PC-9 (cell line): ENCODE measurements at regions not wholly inside any gene's neighbourhood (a gene's known extent, or its start where the extent isn't known, plus 50 kb on each side); places are given as distances from the start of the nearest gene placed in this dataset.

Experiments used
- BruUV-seq: library from RNA; stranded (reverse); fragments of 400-500 nt; replicated peaks from 2 replicates; lab custom pipeline; 2021; lab: Mats Ljungman, UMichigan
- CTCF ChIA-PET: fragments of 300-600 bp; sonication (Branson Sonifier 250); formaldehyde crosslinking; loops from one replicate; lab custom pipeline; 2022; ENCODE audit warnings: antibody characterized with exemption; lab: Charles Lee
- POLR2A ChIA-PET: fragments of 300-600 bp; sonication (Branson Sonifier 250); formaldehyde crosslinking; loops from one replicate; lab custom pipeline; 2022; ENCODE audit warnings: antibody characterized with exemption; ENCODE audit not compliant: unreplicated experiment; lab: Charles Lee
- DNase-seq, 2 experiments: peaks; one replicate each; pipeline versions ENCODE4 v3.0.0 to v3.0.0-alpha.2; 2015 to 2022; ENCODE audit warnings: mixed read lengths in 1 of 2
- H2AFZ ChIP-seq: fragments of 200-600 bp; sonication (generic); 2 replicates; pipeline ENCODE4 v1.8.1; 2017; ENCODE audit warnings: antibody characterized with exemption
- H3F3A ChIP-seq: fragments of 200-600 bp; sonication (generic); 2 replicates; pipeline ENCODE4 v1.8.1; 2017; ENCODE audit warnings: antibody characterized with exemption, mild to moderate bottlenecking, low read depth; ENCODE audit not compliant: insufficient read depth
- H3K27ac ChIP-seq: fragments of 200-600 bp; sonication (generic); 2 replicates; pipeline ENCODE4 v1.6.1; 2016; ENCODE audit warnings: mixed run types
- H3K27me3 ChIP-seq: fragments of 200-600 bp; sonication (generic); 2 replicates; pipeline ENCODE4 v1.6.1; 2016; ENCODE audit warnings: low read depth, mixed run types; ENCODE audit not compliant: insufficient read depth
- H3K36me3 ChIP-seq: fragments of 200-600 bp; sonication (generic); 2 replicates; pipeline ENCODE4 v1.6.1; 2016; ENCODE audit warnings: low read depth, mixed run types
- H3K4me1 ChIP-seq: fragments of 200-600 bp; sonication (generic); replicated peaks from 2 replicates; pipeline ENCODE4 v1.6.1; 2016; ENCODE audit warnings: mixed run types; ENCODE audit not compliant: insufficient read depth
- H3K4me2 ChIP-seq: fragments of 200-600 bp; sonication (generic); 2 replicates; pipeline ENCODE4 v1.6.1; 2017; ENCODE audit warnings: mixed run types
- H3K4me3 ChIP-seq: fragments of 200-600 bp; sonication (generic); 2 replicates; pipeline ENCODE4 v1.6.1; 2016; ENCODE audit warnings: mixed run types
- H3K79me2 ChIP-seq: fragments of 200-600 bp; sonication (generic); 2 replicates; pipeline ENCODE4 v1.6.1; 2017; ENCODE audit warnings: low read depth, mixed run types
- H3K9me2 ChIP-seq: fragments of 200-600 bp; sonication (generic); 2 replicates; pipeline ENCODE4 v1.8.1; 2017; ENCODE audit warnings: mild to moderate bottlenecking; ENCODE audit not compliant: insufficient read depth
- H3K9me3 ChIP-seq: fragments of 200-600 bp; sonication (generic); 2 replicates; pipeline ENCODE4 v1.8.1; 2016; ENCODE audit warnings: low read depth; ENCODE audit not compliant: insufficient read depth
- H4K20me1 ChIP-seq: fragments of 200-600 bp; sonication (generic); 2 replicates; pipeline ENCODE4 v1.8.1; 2017; ENCODE audit not compliant: insufficient read depth
- EZH2 ChIP-seq: fragments of 200-600 bp; sonication (generic); IDR thresholded peaks from 2 replicates; pipeline ENCODE4 v1.8.0; 2017; ENCODE audit warnings: antibody characterized with exemption, low read depth
- intact Hi-C: fragments of 100-400 bp; cut with micrococcal nuclease; formaldehyde crosslinking; loops from one replicate; pipeline ENCODE4 v1.10.0; 2022; ENCODE audit not compliant: unreplicated experiment
- TF ChIP-seq, protein P1 (sequence below): fragments of 200-600 bp; sonication (generic); conservative IDR thresholded peaks from 2 replicates; pipeline ENCODE4 v1.6.1; 2017; ENCODE audit warnings: mixed run types, antibody characterized with exemption, mild to moderate bottlenecking, moderate library complexity

- no peaks in the 10 kb centered on the region for H3K9me2 ChIP-seq
- no peaks in the 10 kb centered on the region for H3K9me3 ChIP-seq
- no peaks in the 10 kb centered on the region for H4K20me1 ChIP-seq
- H3K4me1 ChIP-seq, result no peaks in the 10 kb centered on the region; the same call in 1 of the 2 replicates
- H3K27ac ChIP-seq, result no peak overlapping the region
- ChIA-PET POLR2A (no interaction called here), CTCF (interaction anchor here (0.5 kb wide), 1 partner anchor 19 kb away, joined by 5 read pairs; no protein-coding TSS in a partner anchor)
- H3K79me2 ChIP-seq, result no peaks in the 10 kb centered on the region
- no peaks in the 10 kb centered on the region for H3F3A ChIP-seq
- no peak overlapping the region for H3K4me2 ChIP-seq
- H3K4me3 ChIP-seq, result no peak overlapping the region
- intact Hi-C loops, result no loop called here
- no TSS peak for BruUV-seq
- H2AFZ ChIP-seq, result no peak overlapping the region
- peaks cover 56% of the 10 kb centered on the region for H3K27me3 ChIP-seq
- TF ChIP-seq, protein P1, sequence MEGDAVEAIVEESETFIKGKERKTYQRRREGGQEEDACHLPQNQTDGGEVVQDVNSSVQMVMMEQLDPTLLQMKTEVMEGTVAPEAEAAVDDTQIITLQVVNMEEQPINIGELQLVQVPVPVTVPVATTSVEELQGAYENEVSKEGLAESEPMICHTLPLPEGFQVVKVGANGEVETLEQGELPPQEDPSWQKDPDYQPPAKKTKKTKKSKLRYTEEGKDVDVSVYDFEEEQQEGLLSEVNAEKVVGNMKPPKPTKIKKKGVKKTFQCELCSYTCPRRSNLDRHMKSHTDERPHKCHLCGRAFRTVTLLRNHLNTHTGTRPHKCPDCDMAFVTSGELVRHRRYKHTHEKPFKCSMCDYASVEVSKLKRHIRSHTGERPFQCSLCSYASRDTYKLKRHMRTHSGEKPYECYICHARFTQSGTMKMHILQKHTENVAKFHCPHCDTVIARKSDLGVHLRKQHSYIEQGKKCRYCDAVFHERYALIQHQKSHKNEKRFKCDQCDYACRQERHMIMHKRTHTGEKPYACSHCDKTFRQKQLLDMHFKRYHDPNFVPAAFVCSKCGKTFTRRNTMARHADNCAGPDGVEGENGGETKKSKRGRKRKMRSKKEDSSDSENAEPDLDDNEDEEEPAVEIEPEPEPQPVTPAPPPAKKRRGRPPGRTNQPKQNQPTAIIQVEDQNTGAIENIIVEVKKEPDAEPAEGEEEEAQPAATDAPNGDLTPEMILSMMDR, result no peak
- TF ChIP-seq EZH2, result no peak
- H3K36me3 ChIP-seq, result no peaks in the 10 kb centered on the region
- DNase-seq, result no peak
Observed at GRCh38 chr1:54497338-54497737, 50.7 kb upstream of the ACOT11 start.

DNA sequence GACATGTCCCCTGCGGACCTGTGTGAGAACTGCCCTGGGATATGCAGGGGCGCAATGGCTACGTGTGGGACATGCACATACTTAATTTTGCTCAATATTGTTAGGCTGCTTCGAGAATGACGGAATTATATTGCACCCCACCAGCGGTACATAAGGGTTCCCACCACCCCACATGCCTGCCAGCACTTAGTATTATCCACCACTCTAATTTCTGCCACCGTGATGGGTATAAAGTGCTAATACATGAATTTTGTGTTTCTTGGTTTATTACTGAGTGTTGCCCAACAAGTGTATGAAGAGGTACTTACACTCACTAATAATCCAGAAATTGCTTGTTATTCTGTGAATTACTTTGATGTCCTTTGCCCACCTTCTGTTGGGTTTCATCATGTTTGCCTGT is 52.1 kb upstream of the ACOT11 start:
- no peaks in the 10 kb centered on the region; the same call in 1 of the 2 replicates for H3K4me1 ChIP-seq
- H3K27ac ChIP-seq, result no peak overlapping the region
- no peaks in the 10 kb centered on the region for H3F3A ChIP-seq
- BruUV-seq, result no TSS peak
- H3K4me3 ChIP-seq, result no peak overlapping the region
- H3K79me2 ChIP-seq, result no peaks in the 10 kb centered on the region
- no peak overlapping the region for H2AFZ ChIP-seq
- TF ChIP-seq, protein P1, result no peak
- TF ChIP-seq EZH2, result no peak
- H3K4me2 ChIP-seq, result no peak overlapping the region
- POLR2A ChIA-PET, result no interaction called here
- H3K27me3 ChIP-seq, result peaks cover 56% of the 10 kb centered on the region
- H3K9me2 ChIP-seq, result no peaks in the 10 kb centered on the region
- DNase-seq, result no peak
- CTCF ChIA-PET, result interaction anchor here (0.6 kb wide), 1 partner anchor 84 kb away, joined by 11 read pairs; no protein-coding TSS in a partner anchor
- no peaks in the 10 kb centered on the region for H4K20me1 ChIP-seq
- no peaks in the 10 kb centered on the region for H3K36me3 ChIP-seq
- H3K9me3 ChIP-seq, result no peaks in the 10 kb centered on the region
- intact Hi-C loops, result no loop called here

GRCh38 chr1:54493608-54494007 is 54.4 kb upstream of the ACOT11 start:
- no peak overlapping the region for H3K4me2 ChIP-seq
- H3K27ac ChIP-seq, result no peak overlapping the region
- H3K27me3 ChIP-seq, result peaks cover 42% of the 10 kb centered on the region
- H2AFZ ChIP-seq, result no peak overlapping the region
- no peak overlapping the region for H3K4me3 ChIP-seq
- POLR2A ChIA-PET, result no interaction called here
- no peak for DNase-seq
- H3K9me3 ChIP-seq, result no peaks in the 10 kb centered on the region
- no peaks in the 10 kb centered on the region for H3K79me2 ChIP-seq
- TF ChIP-seq, protein P1, result no peak
- no peak for TF ChIP-seq EZH2
- no peaks in the 10 kb centered on the region for H3K4me1 ChIP-seq
- H3K36me3 ChIP-seq, result no peaks in the 10 kb centered on the region
- H4K20me1 ChIP-seq, result no peaks in the 10 kb centered on the region
- CTCF ChIA-PET, result no interaction called here
- no peaks in the 10 kb centered on the region for H3F3A ChIP-seq
- BruUV-seq, result no TSS peak
- intact Hi-C loops, result no loop called here
- no peaks in the 10 kb centered on the region for H3K9me2 ChIP-seq
